WTC11 (cell line): ENCODE measurements at regions not wholly inside any gene's neighbourhood (a gene's known extent, or its start where the extent isn't known, plus 50 kb on each side); places are given as distances from the start of the nearest gene placed in this dataset.

Source experiments
- ATAC-seq: fragments of 200-7000 bp; cut with Tn5 transposase; 2 replicates; pipeline ENCODE4 v1.10.0; 2021; ENCODE audit warnings: mild to moderate bottlenecking, moderate library complexity
- CTCF ChIA-PET: fragments of 300-600 bp; sonication (Branson Sonifier 250); formaldehyde crosslinking; loops from one replicate; lab custom pipeline; 2021; ENCODE audit warnings: antibody characterized with exemption; lab: Charles Lee
- POLR2A ChIA-PET: fragments of 350-600 bp; sonication (Branson Sonifier 250); formaldehyde crosslinking; loops from one replicate; lab custom pipeline; 2021; ENCODE audit warnings: antibody characterized with exemption; lab: Charles Lee
- DNase-seq: peaks from one replicate; pipeline ENCODE4 v3.0.0; 2021; ENCODE audit warnings: low spot score
- H3K27ac Mint-ChIP-seq: 2 replicates; pipeline ENCODE4 v1.8.0; 2021; ENCODE audit warnings: mixed read lengths
- H3K27me3 Mint-ChIP-seq: 2 replicates; pipeline ENCODE4 v1.8.0; 2021; ENCODE audit warnings: low read depth, mild to moderate bottlenecking, moderate library complexity, mixed read lengths
- H3K36me3 Mint-ChIP-seq: 2 replicates; pipeline ENCODE4 v1.8.0; 2021; ENCODE audit warnings: mixed read lengths
- H3K4me1 Mint-ChIP-seq: 2 replicates; pipeline ENCODE4 v1.8.0; 2022; ENCODE audit warnings: mixed read lengths
- H3K4me3 Mint-ChIP-seq: 2 replicates; pipeline ENCODE4 v1.8.0; 2021; ENCODE audit warnings: mild to moderate bottlenecking, moderate library complexity, mixed read lengths
- H3K9me3 Mint-ChIP-seq: 2 replicates; pipeline ENCODE4 v1.8.0; 2021; ENCODE audit warnings: mixed read lengths
- ATF6 ChIP-seq: sonication (generic); formaldehyde crosslinking; IDR thresholded peaks from 2 replicates; pipeline ENCODE4 v1.8.1; 2023; ENCODE audit warnings: mild to moderate bottlenecking, missing genetic modification reagents
- CBFB ChIP-seq: sonication (generic); formaldehyde crosslinking; IDR thresholded peaks from 2 replicates; pipeline ENCODE4 v1.8.1; 2022; ENCODE audit warnings: mild to moderate bottlenecking, low read depth, missing genetic modification reagents
- CREM ChIP-seq: sonication (generic); formaldehyde crosslinking; IDR thresholded peaks from 2 replicates; pipeline ENCODE4 v1.8.1; 2022; ENCODE audit warnings: mild to moderate bottlenecking, missing genetic modification reagents, moderate library complexity
- FOXJ3 ChIP-seq: sonication (generic); formaldehyde crosslinking; IDR thresholded peaks from 2 replicates; pipeline ENCODE4 v1.9.0; 2021; ENCODE audit warnings: missing genetic modification reagents, mild to moderate bottlenecking, borderline replicate concordance
- NFYB ChIP-seq: sonication (generic); formaldehyde crosslinking; conservative IDR thresholded peaks from 2 replicates; pipeline ENCODE4 v1.8.0; 2022; ENCODE audit warnings: low read depth, missing genetic modification reagents
- RELA ChIP-seq: sonication (generic); formaldehyde crosslinking; IDR thresholded peaks from 2 replicates; pipeline ENCODE4 v1.8.1; 2022; ENCODE audit warnings: missing genetic modification reagents, mild to moderate bottlenecking, borderline replicate concordance
- USF2 ChIP-seq: sonication (generic); formaldehyde crosslinking; IDR thresholded peaks from 2 replicates; pipeline ENCODE4 v1.8.1; 2023; ENCODE audit warnings: mild to moderate bottlenecking, missing genetic modification reagents, moderate library complexity
- ZNF138 ChIP-seq: sonication (generic); formaldehyde crosslinking; conservative IDR thresholded peaks from 2 replicates; pipeline ENCODE4 v1.8.1; 2022; ENCODE audit warnings: mild to moderate bottlenecking, moderate library complexity, missing genetic modification reagents
- ZNF232 ChIP-seq: sonication (generic); formaldehyde crosslinking; IDR thresholded peaks from 2 replicates; pipeline ENCODE4 v1.8.0; 2022; ENCODE audit warnings: mild to moderate bottlenecking, missing genetic modification reagents
- ZNF396 ChIP-seq: fragments of 250-450 bp; sonication (Bioruptor Pico); IDR thresholded peaks from 2 replicates; pipeline ENCODE4 v1.8.0; 2021; ENCODE audit warnings: mild to moderate bottlenecking, moderate library complexity, borderline replicate concordance
- ZNF512 ChIP-seq: sonication (generic); formaldehyde crosslinking; IDR thresholded peaks from 2 replicates; pipeline ENCODE4 v1.8.1; 2022; ENCODE audit warnings: missing genetic modification reagents, borderline replicate concordance
- ZNF532 ChIP-seq: fragments of 250-450 bp; sonication (Bioruptor Pico); IDR thresholded peaks from 2 replicates; pipeline ENCODE4 v1.9.0; 2021; ENCODE audit warnings: mild to moderate bottlenecking, borderline replicate concordance
- ZNF671 ChIP-seq: fragments of 250-450 bp; sonication (Bioruptor Pico); IDR thresholded peaks from 2 replicates; pipeline ENCODE4 v1.8.0; 2021; ENCODE audit warnings: mild to moderate bottlenecking
- TF ChIP-seq, protein P1 (sequence below): fragments of 250-450 bp; sonication (Bioruptor Pico); IDR thresholded peaks from 2 replicates; pipeline ENCODE4 v1.9.0; 2021; ENCODE audit warnings: moderate library complexity, mild to moderate bottlenecking, inconsistent platforms, borderline replicate concordance
- TF ChIP-seq, protein P2 (sequence below): sonication (generic); formaldehyde crosslinking; IDR thresholded peaks from 2 replicates; pipeline ENCODE4 v1.8.0; 2023; ENCODE audit warnings: mild to moderate bottlenecking, missing genetic modification reagents
- TF ChIP-seq, protein P3 (sequence below): fragments of 250-450 bp; sonication (Bioruptor Pico); IDR thresholded peaks from 2 replicates; pipeline ENCODE4 v1.9.0; 2021; ENCODE audit warnings: mild to moderate bottlenecking
- TF ChIP-seq, protein P4 (sequence below): sonication (generic); formaldehyde crosslinking; IDR thresholded peaks from 2 replicates; pipeline ENCODE4 v1.8.1; 2023; ENCODE audit warnings: mild to moderate bottlenecking, moderate library complexity, missing genetic modification reagents

GRCh38 chr2:12334412-12334966 is 382.2 kb upstream of the TRIB2 start:
- Mint-ChIP-seq H3K36me3 (peaks cover 5% of the 10 kb centered on the region), H3K27ac (no peak overlapping the region), H3K4me3 (no peak overlapping the region), H3K4me1 (no peaks in the 10 kb centered on the region), H3K27me3 (no peaks in the 10 kb centered on the region), H3K9me3 (peaks cover 16% of the 10 kb centered on the region)
- ChIA-PET CTCF (no interaction called here), POLR2A (interaction anchor here (0.6 kb wide), 1 partner anchor 665 kb away, joined by 3 read pairs; no protein-coding TSS in a partner anchor)
- no peak for DNase-seq
- ATAC-seq, result no peak
- TF ChIP-seq NFYB (no peak), ZNF671 (CRISPR knock-in tag) (no peak), ZNF396 (no peak), CBFB (CRISPR knock-in tag) (no peak), ZNF232 (CRISPR knock-in tag) (no peak), FOXJ3 (no peak), CREM (CRISPR knock-in tag) (no peak), ATF6 (no peak), USF2 (CRISPR knock-in tag) (no peak), ZNF532 (CRISPR knock-in tag) (no peak), ZNF512 (CRISPR knock-in tag) (no peak), RELA (CRISPR knock-in tag) (no peak), ZNF138 (CRISPR knock-in tag) (no peak)
- TF ChIP-seq, protein P1, sequence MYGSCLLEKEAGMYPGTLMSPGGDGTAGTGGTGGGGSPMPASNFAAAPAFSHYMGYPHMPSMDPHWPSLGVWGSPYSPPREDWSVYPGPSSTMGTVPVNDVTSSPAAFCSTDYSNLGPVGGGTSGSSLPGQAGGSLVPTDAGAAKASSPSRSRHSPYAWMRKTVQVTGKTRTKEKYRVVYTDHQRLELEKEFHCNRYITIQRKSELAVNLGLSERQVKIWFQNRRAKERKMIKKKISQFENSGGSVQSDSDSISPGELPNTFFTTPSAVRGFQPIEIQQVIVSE (CRISPR knock-in tag), result no peak
- TF ChIP-seq, protein P2, sequence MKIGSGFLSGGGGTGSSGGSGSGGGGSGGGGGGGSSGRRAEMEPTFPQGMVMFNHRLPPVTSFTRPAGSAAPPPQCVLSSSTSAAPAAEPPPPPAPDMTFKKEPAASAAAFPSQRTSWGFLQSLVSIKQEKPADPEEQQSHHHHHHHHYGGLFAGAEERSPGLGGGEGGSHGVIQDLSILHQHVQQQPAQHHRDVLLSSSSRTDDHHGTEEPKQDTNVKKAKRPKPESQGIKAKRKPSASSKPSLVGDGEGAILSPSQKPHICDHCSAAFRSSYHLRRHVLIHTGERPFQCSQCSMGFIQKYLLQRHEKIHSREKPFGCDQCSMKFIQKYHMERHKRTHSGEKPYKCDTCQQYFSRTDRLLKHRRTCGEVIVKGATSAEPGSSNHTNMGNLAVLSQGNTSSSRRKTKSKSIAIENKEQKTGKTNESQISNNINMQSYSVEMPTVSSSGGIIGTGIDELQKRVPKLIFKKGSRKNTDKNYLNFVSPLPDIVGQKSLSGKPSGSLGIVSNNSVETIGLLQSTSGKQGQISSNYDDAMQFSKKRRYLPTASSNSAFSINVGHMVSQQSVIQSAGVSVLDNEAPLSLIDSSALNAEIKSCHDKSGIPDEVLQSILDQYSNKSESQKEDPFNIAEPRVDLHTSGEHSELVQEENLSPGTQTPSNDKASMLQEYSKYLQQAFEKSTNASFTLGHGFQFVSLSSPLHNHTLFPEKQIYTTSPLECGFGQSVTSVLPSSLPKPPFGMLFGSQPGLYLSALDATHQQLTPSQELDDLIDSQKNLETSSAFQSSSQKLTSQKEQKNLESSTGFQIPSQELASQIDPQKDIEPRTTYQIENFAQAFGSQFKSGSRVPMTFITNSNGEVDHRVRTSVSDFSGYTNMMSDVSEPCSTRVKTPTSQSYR (CRISPR knock-in tag), result no peak
- TF ChIP-seq, protein P3, sequence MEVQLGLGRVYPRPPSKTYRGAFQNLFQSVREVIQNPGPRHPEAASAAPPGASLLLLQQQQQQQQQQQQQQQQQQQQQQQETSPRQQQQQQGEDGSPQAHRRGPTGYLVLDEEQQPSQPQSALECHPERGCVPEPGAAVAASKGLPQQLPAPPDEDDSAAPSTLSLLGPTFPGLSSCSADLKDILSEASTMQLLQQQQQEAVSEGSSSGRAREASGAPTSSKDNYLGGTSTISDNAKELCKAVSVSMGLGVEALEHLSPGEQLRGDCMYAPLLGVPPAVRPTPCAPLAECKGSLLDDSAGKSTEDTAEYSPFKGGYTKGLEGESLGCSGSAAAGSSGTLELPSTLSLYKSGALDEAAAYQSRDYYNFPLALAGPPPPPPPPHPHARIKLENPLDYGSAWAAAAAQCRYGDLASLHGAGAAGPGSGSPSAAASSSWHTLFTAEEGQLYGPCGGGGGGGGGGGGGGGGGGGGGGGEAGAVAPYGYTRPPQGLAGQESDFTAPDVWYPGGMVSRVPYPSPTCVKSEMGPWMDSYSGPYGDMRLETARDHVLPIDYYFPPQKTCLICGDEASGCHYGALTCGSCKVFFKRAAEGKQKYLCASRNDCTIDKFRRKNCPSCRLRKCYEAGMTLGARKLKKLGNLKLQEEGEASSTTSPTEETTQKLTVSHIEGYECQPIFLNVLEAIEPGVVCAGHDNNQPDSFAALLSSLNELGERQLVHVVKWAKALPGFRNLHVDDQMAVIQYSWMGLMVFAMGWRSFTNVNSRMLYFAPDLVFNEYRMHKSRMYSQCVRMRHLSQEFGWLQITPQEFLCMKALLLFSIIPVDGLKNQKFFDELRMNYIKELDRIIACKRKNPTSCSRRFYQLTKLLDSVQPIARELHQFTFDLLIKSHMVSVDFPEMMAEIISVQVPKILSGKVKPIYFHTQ (CRISPR knock-in tag), result no peak
- TF ChIP-seq, protein P4, sequence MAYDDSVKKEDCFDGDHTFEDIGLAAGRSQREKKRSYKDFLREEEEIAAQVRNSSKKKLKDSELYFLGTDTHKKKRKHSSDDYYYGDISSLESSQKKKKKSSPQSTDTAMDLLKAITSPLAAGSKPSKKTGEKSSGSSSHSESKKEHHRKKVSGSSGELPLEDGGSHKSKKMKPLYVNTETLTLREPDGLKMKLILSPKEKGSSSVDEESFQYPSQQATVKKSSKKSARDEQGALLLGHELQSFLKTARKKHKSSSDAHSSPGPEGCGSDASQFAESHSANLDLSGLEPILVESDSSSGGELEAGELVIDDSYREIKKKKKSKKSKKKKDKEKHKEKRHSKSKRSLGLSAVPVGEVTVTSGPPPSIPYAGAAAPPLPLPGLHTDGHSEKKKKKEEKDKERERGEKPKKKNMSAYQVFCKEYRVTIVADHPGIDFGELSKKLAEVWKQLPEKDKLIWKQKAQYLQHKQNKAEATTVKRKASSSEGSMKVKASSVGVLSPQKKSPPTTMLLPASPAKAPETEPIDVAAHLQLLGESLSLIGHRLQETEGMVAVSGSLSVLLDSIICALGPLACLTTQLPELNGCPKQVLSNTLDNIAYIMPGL (CRISPR knock-in tag), result no peak
